Body of pancreas (tissue), 4 donors: ENCODE measurements at regions not wholly inside any gene's neighbourhood (a gene's known extent, or its start where the extent isn't known, plus 50 kb on each side); places are given as distances from the start of the nearest gene placed in this dataset.

ENCODE experiments used
- CTCF ChIP-seq, 7 experiments: fragments of 450-650 bp in 4 of 7; fragments of 200-600 bp in 3 of 7; sonication (generic) in 3 of 7; IDR thresholded peaks; one replicate each; pipeline ENCODE4 v1.5.1; 2016 to 2019; ENCODE audit warnings: antibody characterized with exemption in 7 of 7
- POLR2A ChIP-seq, 3 donors: fragments of 450-650 bp; IDR thresholded peaks; one replicate each; pipeline ENCODE4 v1.6.1; 2016; ENCODE audit warnings: antibody characterized with exemption in 3 of 3, mild to moderate bottlenecking in 2 of 3

GRCh38 chr5:118700510-118700909 is 287.8 kb downstream of the DTWD2 start:
- TF ChIP-seq CTCF (IDR thresholded peaks at IDR 0.05) (no peak), POLR2A (IDR thresholded peaks at IDR 0.05) (no peak)
